Stimulated activated CD4-positive, alpha-beta T cell treated with anti-CD3 and anti-CD28 coated beads, Interleukin-12 subunit alpha, Interleukin-12 subunit beta, amount 100 ng/mL, for 48 hours (primary cell): ENCODE measurements at regions not wholly inside any gene's neighbourhood (a gene's known extent, or its start where the extent isn't known, plus 50 kb on each side); places are given as distances from the start of the nearest gene placed in this dataset.
"Not testable (repeated sequence)": the region's sequence is repeated elsewhere in the genome, so short reads cannot be mapped to it uniquely, and the experiment has no call there.

ENCODE experiments used
- DNase-seq, 3 donors: peaks; one replicate each; pipeline ENCODE4 v3.0.0-alpha.2; 2020; ENCODE audit warnings: low read depth in 2 of 3, low spot score in 1 of 3

- no peak for DNase-seq
Measured at GRCh38 chr16:55015181-55015913, 84.7 kb downstream of the IRX5 start.

- DNase-seq, result no peak
Measured at GRCh38 chr16:55016515-55016914, 85.8 kb downstream of the IRX5 start.

DNA sequence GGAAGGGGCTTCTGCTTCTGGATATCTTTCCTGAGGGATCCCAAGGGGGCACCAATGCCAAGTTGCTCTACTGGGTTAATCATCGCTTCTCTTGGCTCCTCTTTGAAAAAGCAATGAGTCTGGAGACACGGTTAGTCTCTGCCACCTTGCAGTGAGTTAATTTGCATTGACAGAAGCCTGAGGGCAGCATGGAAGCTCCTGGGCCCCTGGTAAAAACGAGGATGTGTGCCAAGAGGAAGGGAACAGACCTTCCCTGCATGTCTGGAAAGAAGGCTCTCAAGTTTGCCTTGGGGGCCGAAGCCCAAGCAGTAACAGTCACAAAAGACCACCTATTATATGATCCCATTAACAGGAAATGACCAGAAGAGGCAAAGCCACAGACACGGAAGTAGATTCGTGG is 86.7 kb downstream of the IRX5 start:
- no peak for DNase-seq

- no peak for DNase-seq
Measured at GRCh38 chr16:55018881-55019280, 88.2 kb downstream of the IRX5 start.

DNA sequence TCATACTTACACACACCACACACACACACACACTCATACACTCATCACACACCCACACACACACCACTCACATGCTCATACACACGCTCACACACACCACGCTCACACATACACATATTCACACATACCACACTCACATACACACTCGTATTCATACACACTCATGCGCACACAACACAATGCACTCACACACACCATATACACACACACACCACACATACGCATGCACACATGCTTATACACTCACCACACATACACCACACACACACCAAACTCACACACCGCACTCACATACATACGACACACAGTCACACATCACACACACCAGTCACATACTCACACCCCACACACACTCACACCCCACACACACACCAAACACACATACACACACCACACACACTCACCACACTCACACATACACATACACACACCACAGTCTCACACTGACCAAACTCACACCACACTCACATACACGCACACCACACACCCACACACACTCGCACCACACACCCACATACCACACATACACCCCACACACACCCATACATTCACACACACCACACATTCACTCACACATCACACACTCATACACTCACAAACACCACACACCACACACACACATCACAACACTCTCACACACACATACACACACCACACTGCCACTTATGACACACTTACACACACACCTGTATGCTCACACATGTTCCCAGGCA is 88.9 kb downstream of the IRX5 start:
- DNase-seq, result no peak

- no peak for DNase-seq
Measured at GRCh38 chr16:55021595-55022475, 91.2 kb downstream of the IRX5 start.

GRCh38 chr16:55027260-55027659 is 96.6 kb downstream of the IRX5 start:
- not testable (repeated sequence) for DNase-seq

DNA sequence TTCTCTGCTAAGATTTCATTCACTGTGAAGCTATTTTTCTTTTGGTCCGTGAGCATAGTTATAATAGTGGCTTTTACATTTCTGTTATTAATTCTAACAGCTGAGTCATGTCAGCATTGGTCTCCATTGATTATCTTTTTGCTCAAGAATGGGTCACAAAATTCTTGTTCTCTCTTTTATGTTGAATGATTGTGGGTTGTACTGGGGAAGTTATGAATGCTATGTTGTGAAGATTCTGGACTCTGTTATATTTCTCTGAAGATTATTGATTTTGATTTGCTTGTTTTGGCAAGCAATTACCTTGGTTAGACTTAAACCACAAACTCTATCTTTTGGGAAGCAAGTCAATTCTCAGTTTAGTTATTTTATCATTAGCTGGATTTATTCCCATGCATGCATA is 98.8 kb downstream of the IRX5 start:
- no peak for DNase-seq

- DNase-seq, result no peak
Measured at GRCh38 chr16:55030944-55031343, 100.3 kb downstream of the IRX5 start.

GRCh38 chr16:55031481-55031880 is 100.8 kb downstream of the IRX5 start:
- DNase-seq, result no peak

GRCh38 chr16:55033225-55034156 is 102.8 kb downstream of the IRX5 start:
- no peak for DNase-seq

GRCh38 chr16:55035029-55035428 is 104.4 kb downstream of the IRX5 start:
- peak in 2 of 3 donors; percentile 3 to 11 for DNase-seq

DNA sequence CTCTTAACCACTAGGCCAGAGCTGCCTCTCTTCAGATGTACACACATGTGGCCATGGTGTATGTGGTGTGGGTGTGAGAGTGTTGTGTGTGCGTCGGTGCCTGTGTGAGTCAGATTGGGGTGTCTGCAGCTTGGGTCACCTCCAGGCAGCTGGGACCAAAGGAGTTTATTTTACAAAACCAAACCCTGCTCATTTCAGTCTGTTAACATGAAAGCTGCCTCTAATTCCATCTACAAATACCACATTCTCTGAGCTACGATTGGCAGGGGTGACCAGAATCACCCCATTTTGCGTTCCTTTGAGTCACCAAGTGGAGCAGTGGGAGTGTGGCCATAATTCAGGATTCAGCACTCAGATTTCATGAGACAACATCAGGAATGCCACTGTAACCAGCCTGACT is 105.3 kb downstream of the IRX5 start:
- DNase-seq, result no peak

DNA sequence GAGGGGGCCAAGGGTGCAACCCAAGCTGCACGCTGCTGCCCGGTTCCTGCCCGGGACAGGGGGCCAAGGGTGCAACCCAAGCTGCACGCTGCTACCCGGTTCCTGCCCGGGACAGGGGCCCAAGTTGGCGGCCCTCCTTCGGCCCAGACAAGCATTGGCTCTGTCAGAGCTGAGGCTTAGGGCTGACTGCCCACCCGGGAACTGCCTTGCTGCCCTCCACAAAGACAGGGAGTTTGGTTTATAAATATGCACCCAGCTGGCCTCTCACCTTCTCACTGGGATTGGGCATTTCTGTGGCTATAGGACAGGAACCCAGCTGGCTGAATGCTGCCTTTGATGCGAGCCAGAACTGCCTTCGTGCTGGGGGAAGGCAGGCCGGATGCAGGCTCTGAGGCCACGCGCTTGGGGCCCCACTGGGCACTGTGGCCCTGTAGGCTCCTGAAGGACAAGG is 105.7 kb downstream of the IRX5 start:
- DNase-seq, result no peak

DNA sequence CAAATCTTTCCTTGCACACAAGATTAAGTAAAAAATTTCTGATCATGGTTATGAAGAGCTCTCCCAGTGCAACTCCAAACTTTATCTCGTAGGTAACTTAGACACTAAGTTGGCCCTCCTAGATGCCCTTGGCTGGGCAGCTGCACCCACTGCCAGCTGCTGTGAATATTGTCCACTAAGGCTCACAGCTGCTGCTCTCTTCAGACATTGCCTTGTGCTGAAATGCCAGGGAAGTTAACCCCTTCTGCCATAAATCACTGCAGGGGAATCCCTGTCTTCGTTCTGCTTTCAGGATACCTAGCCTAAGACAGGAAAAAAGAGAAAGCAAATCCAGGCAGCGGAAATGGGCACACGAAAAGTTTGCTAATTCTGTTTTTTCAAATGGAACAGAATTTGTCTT is 106.4 kb downstream of the IRX5 start:
- no peak for DNase-seq

- no peak for DNase-seq
Measured at GRCh38 chr16:55037966-55038365, 107.3 kb downstream of the IRX5 start.

DNA sequence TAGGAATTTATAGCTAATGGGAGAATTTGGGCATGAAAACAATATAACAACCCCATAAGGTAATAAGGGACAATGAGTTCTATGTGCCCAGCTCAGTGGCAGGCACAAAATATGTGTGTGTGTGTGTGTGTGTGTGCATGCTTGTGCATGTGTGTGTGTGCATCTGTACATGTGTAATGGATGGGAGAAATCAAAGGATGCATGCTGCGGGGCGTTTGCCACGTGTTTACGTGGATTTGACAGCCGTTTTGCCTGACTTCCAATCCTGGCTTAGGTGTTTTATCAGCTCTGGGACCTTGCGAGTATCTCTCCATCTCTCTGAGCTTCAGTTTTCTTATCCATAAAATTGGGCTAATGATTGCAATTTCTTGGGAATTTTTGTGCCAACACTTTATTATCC is 108.4 kb downstream of the IRX5 start:
- DNase-seq, result no peak

- no peak for DNase-seq
Measured at GRCh38 chr16:55039511-55039910, 108.8 kb downstream of the IRX5 start.

DNA sequence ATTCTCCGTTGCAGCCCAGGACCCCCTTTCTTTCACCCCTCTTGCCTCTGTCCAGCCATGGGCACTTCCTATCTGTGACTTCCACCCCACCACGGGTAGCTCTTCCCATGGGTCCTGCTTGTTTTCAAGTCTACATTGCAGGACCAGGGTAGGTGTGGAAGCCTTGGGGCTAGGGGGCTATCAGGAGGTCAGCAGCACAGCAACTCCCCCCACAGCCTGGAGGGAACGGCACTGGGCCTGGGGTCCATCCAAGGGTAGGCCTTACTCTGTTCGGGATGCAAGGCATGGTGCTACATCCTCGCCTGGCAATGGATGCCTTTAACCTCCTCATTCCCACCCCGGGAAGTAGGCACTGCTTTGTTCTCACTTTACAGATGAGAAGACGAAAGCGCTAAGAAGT is 109.3 kb downstream of the IRX5 start:
- DNase-seq, result no peak

DNA sequence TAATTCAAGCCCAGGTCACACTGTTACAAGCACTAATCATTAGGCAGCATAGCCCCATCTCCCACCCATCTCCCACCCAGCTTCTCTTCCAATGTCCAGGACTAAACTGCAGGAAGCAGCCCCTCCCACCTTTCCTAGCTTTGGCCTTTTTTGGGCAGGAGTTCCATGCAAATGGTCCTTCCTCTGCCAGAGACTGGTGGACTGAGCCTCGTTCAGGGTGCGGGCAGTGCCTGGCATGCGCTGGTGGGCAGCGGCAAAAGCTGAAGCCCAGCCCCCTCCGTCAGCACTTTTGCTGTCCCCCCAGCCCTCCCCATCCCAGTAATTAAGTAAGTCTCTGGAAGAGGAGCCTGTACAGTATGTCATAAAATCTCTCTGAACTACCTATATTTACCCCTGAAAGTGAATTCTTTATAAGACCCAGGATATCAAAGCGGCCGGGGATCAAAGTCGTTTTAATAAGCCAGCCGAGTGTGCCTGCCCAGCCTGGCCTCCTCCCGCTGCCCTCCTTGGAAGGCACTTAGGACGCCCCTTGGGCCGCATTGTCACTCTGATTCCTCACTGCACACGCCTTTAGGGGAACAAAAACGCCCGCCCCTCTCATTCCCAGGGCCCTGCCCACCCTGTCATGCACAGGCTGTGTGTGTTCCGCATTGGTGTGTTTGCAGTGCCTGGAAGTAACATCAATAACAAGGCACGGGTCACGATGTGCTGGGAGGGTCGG is 109.9 kb downstream of the IRX5 start:
- no peak for DNase-seq
